Esophagus (tissue), 2 donors: ENCODE measurements at regions not wholly inside any gene's neighbourhood (a gene's known extent, or its start where the extent isn't known, plus 50 kb on each side); places are given as distances from the start of the nearest gene placed in this dataset.

Source experiments
- H3K27ac ChIP-seq, 2 donors: one replicate each; pipeline ENCODE4 v1.5.1; 2013; ENCODE audit warnings: low read depth in 2 of 2, mild to moderate bottlenecking in 2 of 2, inconsistent platforms in 1 of 2, low read length in 1 of 2, moderate library complexity in 1 of 2
- H3K27me3 ChIP-seq, 2 donors: one replicate each; pipeline ENCODE4 v1.6.1; 2013; ENCODE audit warnings: low read length in 2 of 2, control low read depth in 1 of 2, mild to moderate bottlenecking in 1 of 2; ENCODE audit not compliant: insufficient read depth in 2 of 2, control insufficient read depth in 1 of 2
- H3K36me3 ChIP-seq, 2 donors: one replicate each; pipeline ENCODE4 v1.6.1; 2013; ENCODE audit warnings: low read length in 1 of 2; ENCODE audit not compliant: control insufficient read depth in 2 of 2, insufficient read depth in 2 of 2
- H3K4me1 ChIP-seq, 2 donors: one replicate each; pipeline ENCODE4 v1.6.1; 2013; ENCODE audit warnings: low read length in 1 of 2; ENCODE audit not compliant: control insufficient read depth in 2 of 2, insufficient read depth in 2 of 2
- H3K4me3 ChIP-seq, 2 donors: one replicate each; pipeline ENCODE4 v1.5.1; 2013; ENCODE audit warnings: low read length in 2 of 2, mild to moderate bottlenecking in 2 of 2, low read depth in 1 of 2, moderate library complexity in 1 of 2
- H3K9me3 ChIP-seq, 2 donors: one replicate each; pipeline ENCODE4 v1.6.1; 2013; ENCODE audit warnings: mild to moderate bottlenecking in 2 of 2, low read depth in 1 of 2, low read length in 1 of 2, moderate library complexity in 1 of 2; ENCODE audit not compliant: control insufficient read depth in 2 of 2, insufficient read depth in 1 of 2
- WGBS, 2 donors: extraction: QIAGEN DNeasy Blood & Tissue Kit; methylation state at CpG; one replicate each; pipeline ENCODE4 v1.1.7; 2013; 5-methylcytosine and 5-hydroxymethylcytosine counted together
- donor health status: healthy with polysubstance abuse.
- donor health status: Bipolar disorder and iron deficiency.

DNA sequence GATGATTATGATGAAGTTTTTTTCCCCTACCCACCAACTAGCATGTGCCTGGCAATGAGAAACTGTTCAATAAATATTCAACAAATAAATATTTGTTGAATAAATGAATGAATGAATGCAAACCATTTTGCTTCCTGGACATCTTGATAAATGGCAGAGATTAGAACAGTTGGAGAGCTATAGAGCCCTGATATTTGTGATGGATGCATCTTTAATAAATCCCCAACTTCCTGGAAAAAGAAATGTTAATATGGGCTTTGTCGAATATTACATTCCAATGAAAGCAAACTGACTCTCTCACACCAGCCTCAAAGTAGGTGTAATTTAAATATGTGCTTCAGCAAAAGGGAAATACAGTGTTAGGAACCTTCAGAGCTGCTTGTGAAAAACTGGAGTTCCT lies 419.7 kb downstream of the MID1IP1 start:
- Histone ChIP-seq H3K36me3 (no peaks in the 10 kb centered on the region), H3K4me3 (no peak overlapping the region), H3K4me1 (no peaks in the 10 kb centered on the region), H3K27ac (no peak overlapping the region), H3K27me3 (peaks cover 0 to 3% of the 10 kb centered on the region in 2 donors), H3K9me3 (no peaks in the 10 kb centered on the region)
- WGBS, 2 donors: 67 to 72% methylated on average over 1 of the region's 1 CpG

GRCh38 chrX:39222346-39223113 lies 421.3 kb downstream of the MID1IP1 start:
- H3K4me3 ChIP-seq: no peak overlapping the region
- H3K36me3 ChIP-seq: no peaks in the 10 kb centered on the region
- WGBS, 2 donors: 92 to 94% methylated on average over 4 of the region's 4 CpGs
- H3K27me3 ChIP-seq: peaks cover 0 to 3% of the 10 kb centered on the region in 2 donors
- H3K9me3 ChIP-seq: no peaks in the 10 kb centered on the region
- no peak overlapping the region for H3K27ac ChIP-seq
- H3K4me1 ChIP-seq: no peaks in the 10 kb centered on the region

- Histone ChIP-seq H3K9me3 (no peaks in the 10 kb centered on the region), H3K36me3 (no peaks in the 10 kb centered on the region), H3K4me3 (no peak overlapping the region), H3K27me3 (peaks cover 0 to 3% of the 10 kb centered on the region in 2 donors), H3K4me1 (no peaks in the 10 kb centered on the region), H3K27ac (no peak overlapping the region)
- 41 to 47% methylated on average over 6 of the region's 6 CpGs for whole genome bisulfite sequencing, 2 donors
Measured at GRCh38 chrX:39226251-39226650, 425.0 kb downstream of the MID1IP1 start.

GRCh38 chrX:39227371-39227770 lies 426.1 kb downstream of the MID1IP1 start:
- Histone ChIP-seq H3K9me3 (no peaks in the 10 kb centered on the region), H3K27me3 (peaks cover 0 to 3% of the 10 kb centered on the region in 2 donors), H3K4me1 (no peaks in the 10 kb centered on the region), H3K36me3 (no peaks in the 10 kb centered on the region), H3K27ac (no peak overlapping the region), H3K4me3 (no peak overlapping the region)
- WGBS, 2 donors: 42 to 51% methylated on average over 2 of the region's 2 CpGs

DNA sequence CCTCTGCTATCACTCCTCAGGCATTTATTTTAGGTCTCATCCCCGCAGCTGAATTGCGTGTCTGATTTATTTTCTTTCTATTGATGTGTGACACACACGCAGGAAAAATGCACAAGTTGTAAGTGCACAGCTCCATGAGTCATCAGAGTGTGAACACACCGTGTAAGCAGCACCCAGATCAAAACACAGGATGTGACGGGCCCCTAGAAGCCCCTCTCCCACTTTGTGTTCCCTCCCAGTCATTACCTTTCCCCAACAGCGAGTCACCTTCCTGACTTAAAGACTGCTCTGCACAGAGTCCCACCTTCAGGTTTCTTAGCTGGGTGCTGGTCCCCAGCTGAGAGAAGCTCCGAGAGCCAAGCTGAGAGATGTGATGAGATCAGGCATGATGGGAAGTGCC lies 436.7 kb downstream of the MID1IP1 start:
- H3K9me3 ChIP-seq: no peaks in the 10 kb centered on the region
- H3K4me1 ChIP-seq: no peaks in the 10 kb centered on the region
- 74 to 80% methylated on average over 7 of the region's 7 CpGs for whole genome bisulfite sequencing, 2 donors
- no peak overlapping the region for H3K4me3 ChIP-seq
- no peaks in the 10 kb centered on the region for H3K36me3 ChIP-seq
- H3K27me3 ChIP-seq: no peaks in the 10 kb centered on the region
- H3K27ac ChIP-seq: no peak overlapping the region

DNA sequence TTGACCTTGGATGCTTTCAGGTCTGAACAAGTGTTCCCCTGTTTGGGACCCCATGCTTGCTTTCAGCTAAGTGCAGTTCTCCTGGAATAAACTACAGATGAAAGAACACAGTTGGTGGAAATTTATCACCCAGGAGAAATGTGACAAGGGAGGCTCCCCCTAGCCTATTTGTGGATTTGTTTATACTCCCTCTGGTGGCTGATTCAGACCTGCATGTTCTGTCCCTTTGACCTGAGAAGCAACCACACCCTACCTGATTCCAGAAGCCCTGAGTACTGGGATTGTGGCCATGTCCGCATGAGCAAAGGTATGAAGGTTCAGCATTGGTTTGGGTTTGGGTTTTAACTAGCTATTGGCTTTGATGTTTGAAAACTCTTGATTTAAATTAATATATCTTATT lies 440.9 kb downstream of the MID1IP1 start:
- WGBS, 2 donors: 47 to 81% methylated on average over 1 of the region's 1 CpG
- Histone ChIP-seq H3K27me3 (no peaks in the 10 kb centered on the region), H3K27ac (no peak overlapping the region), H3K4me3 (no peak overlapping the region), H3K4me1 (no peaks in the 10 kb centered on the region), H3K9me3 (no peaks in the 10 kb centered on the region), H3K36me3 (no peaks in the 10 kb centered on the region)

DNA sequence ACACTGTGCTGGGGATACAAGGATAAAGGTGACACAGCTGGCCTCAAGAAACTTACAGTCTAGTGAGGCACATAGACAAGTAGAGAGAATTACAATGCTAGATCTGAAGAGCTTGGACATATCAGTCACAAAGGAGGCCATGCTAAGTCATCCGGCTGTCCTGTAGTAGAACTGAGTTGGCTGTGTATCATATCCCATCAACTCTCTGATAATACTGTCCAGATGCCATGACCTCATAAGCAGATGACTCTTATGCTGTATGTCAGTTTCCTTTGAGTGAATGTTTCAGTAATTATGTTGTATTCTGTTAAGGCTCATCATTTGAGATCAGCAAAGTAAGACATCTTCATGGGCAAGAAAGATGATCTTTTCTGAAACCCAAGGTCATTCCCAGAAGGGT lies 442.9 kb downstream of the MID1IP1 start:
- H3K4me3 ChIP-seq: no peak overlapping the region
- no peaks in the 10 kb centered on the region for H3K27me3 ChIP-seq
- no peaks in the 10 kb centered on the region for H3K4me1 ChIP-seq
- 79% methylated on average over 1 of the region's 1 CpG for WGBS, 2 donors
- no peak overlapping the region for H3K27ac ChIP-seq
- H3K9me3 ChIP-seq: no peaks in the 10 kb centered on the region
- H3K36me3 ChIP-seq: no peaks in the 10 kb centered on the region

DNA sequence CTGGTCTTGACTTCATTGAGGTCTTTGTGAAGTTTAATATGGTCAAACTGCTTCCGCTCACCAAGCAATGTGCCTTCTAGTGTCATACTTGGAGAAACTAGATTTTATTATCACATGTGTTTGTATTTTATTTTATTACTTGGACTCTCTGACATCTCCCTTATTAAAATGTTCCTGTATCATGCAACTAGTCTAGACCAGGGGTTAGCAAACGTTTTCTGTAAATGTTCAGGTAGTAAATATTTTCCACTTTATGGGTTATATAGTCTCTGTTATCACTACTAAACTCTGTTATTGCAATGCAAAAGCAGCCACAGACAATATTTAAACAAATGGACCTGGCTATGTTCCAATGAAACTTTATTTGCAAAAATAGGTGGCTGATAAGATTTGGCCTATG lies 443.8 kb downstream of the MID1IP1 start:
- no peaks in the 10 kb centered on the region for H3K4me1 ChIP-seq
- no peak overlapping the region for H3K4me3 ChIP-seq
- H3K27me3 ChIP-seq: no peaks in the 10 kb centered on the region
- whole genome bisulfite sequencing, 2 donors: 61 to 84% methylated on average over 2 of the region's 2 CpGs
- no peak overlapping the region for H3K27ac ChIP-seq
- no peaks in the 10 kb centered on the region for H3K36me3 ChIP-seq
- no peaks in the 10 kb centered on the region for H3K9me3 ChIP-seq

- WGBS, 2 donors: 71 to 78% methylated on average over 5 of the region's 5 CpGs
Measured at GRCh38 chrX:39247536-39247935, 446.3 kb downstream of the MID1IP1 start.

DNA sequence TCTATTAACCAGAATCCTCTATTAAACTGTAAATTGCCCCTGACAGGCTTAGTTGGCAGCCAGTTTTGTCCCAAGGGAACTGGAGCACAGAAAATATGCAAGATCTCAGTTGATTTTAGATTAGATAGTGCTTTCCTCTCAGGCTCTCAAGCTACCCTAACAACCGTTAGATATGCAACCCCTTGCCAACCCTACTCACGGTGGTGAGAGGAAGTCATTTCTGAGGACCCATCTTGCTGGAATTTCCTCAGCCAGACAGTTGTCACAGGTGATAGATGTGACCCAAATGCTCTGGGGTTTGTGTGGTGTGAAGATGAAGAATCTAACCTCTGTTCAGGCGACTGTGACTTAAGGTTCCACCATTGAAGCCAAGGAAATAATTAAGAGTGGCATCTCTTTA lies 447.1 kb downstream of the MID1IP1 start:
- Histone ChIP-seq H3K27ac (no peak overlapping the region), H3K36me3 (no peaks in the 10 kb centered on the region), H3K27me3 (no peaks in the 10 kb centered on the region), H3K9me3 (no peaks in the 10 kb centered on the region), H3K4me1 (no peaks in the 10 kb centered on the region), H3K4me3 (no peak overlapping the region)
- WGBS, 2 donors: 44 to 49% methylated on average over 3 of the region's 3 CpGs

More at GRCh38 chrX:39247536-39247935, 446.3 kb downstream of the MID1IP1 start:
- Histone ChIP-seq H3K9me3 (no peaks in the 10 kb centered on the region), H3K4me1 (no peaks in the 10 kb centered on the region), H3K27ac (no peak overlapping the region), H3K4me3 (no peak overlapping the region), H3K36me3 (no peaks in the 10 kb centered on the region), H3K27me3 (no peaks in the 10 kb centered on the region)
